Stimulated activated CD4-positive, alpha-beta T cell treated with anti-CD3 and anti-CD28 coated beads, Interleukin-4, amount 100 ng/mL, for 1 hour (primary cell): ENCODE measurements at regions not wholly inside any gene's neighbourhood (a gene's known extent, or its start where the extent isn't known, plus 50 kb on each side); places are given as distances from the start of the nearest gene placed in this dataset.

ENCODE experiments used
- DNase-seq: peaks from one replicate; pipeline ENCODE4 v3.0.0-alpha.2; 2020

- DNase-seq, result no peak
Measured at GRCh38 chr4:63460075-63460474, 949.2 kb downstream of the TECRL start.

GRCh38 chr4:63459329-63459728 lies 949.9 kb downstream of the TECRL start:
- DNase-seq, result no peak

- DNase-seq, result no peak
Measured at GRCh38 chr4:63458010-63458409, 951.2 kb downstream of the TECRL start.

GRCh38 chr4:63440236-63440635 lies 969.0 kb downstream of the TECRL start:
- no peak for DNase-seq

GRCh38 chr4:63430105-63430504 lies 979.1 kb downstream of the TECRL start:
- DNase-seq, result no peak

GRCh38 chr4:63396269-63396668 lies 1013.0 kb downstream of the TECRL start:
- DNase-seq, result no peak

GRCh38 chr4:63393544-63393943 lies 1015.7 kb downstream of the TECRL start:
- no peak for DNase-seq

GRCh38 chr4:63379750-63380522 lies 1029.3 kb downstream of the TECRL start:
- no peak for DNase-seq

- DNase-seq, result no peak
Measured at GRCh38 chr4:63371001-63371400, 1038.2 kb downstream of the TECRL start.

GRCh38 chr4:63361628-63362027 lies 1047.6 kb downstream of the TECRL start:
- DNase-seq, result no peak

- no peak for DNase-seq
Measured at GRCh38 chr4:63361066-63361465, 1048.2 kb downstream of the TECRL start.

- no peak for DNase-seq
Measured at GRCh38 chr4:63349674-63350025, 1059.6 kb downstream of the TECRL start.

GRCh38 chr4:63348735-63349673 lies 1060.2 kb downstream of the TECRL start:
- DNase-seq, result no peak

- no peak for DNase-seq
Measured at GRCh38 chr4:63325140-63325539, 1084.1 kb downstream of the TECRL start.

- no peak for DNase-seq
Measured at GRCh38 chr4:63316633-63317032, 1092.6 kb downstream of the TECRL start.

- no peak for DNase-seq
Measured at GRCh38 chr4:63315651-63316050, 1093.6 kb downstream of the TECRL start.

GRCh38 chr4:63308697-63309096 lies 1100.6 kb downstream of the TECRL start:
- no peak for DNase-seq

GRCh38 chr4:63302792-63303191 lies 1106.5 kb downstream of the TECRL start:
- no peak for DNase-seq

- no peak for DNase-seq
Measured at GRCh38 chr4:63302078-63302477, 1107.2 kb downstream of the TECRL start.

GRCh38 chr4:63296773-63297172 lies 1112.5 kb downstream of the TECRL start:
- no peak for DNase-seq

- DNase-seq, result no peak
Measured at GRCh38 chr4:63275491-63275890, 1133.8 kb downstream of the TECRL start.

GRCh38 chr4:63269156-63269555 lies 1140.1 kb downstream of the TECRL start:
- DNase-seq, result no peak

- no peak for DNase-seq
Measured at GRCh38 chr4:63233671-63234070, 1175.6 kb downstream of the TECRL start.

GRCh38 chr4:63232058-63232457 lies 1177.2 kb downstream of the TECRL start:
- DNase-seq, result no peak
